ENCODE measurements at regions not wholly inside any gene's neighbourhood (a gene's known extent, or its start where the extent isn't known, plus 50 kb on each side); places are given as distances from the start of the nearest gene placed in this dataset.

GRCh38 chr7:155223021-155223420, 74.7 kb upstream of the INSIG1 start:
- DNase-seq (ENCODE audit: extremely low read depth, low read depth), result no peak
- TF ChIP-seq CTCF (IDR thresholded peaks at IDR 0.05; ENCODE audit: low read depth, low read length), result no peak

- no peak for DNase-seq (ENCODE audit: extremely low read depth, low read depth)
- no peak for TF ChIP-seq CTCF (IDR thresholded peaks at IDR 0.05; ENCODE audit: low read depth, low read length)
These were observed 74.2 kb upstream of the INSIG1 start for GRCh38 chr7:155223503-155223902.

GRCh38 chr7:155224116-155224811, 73.4 kb upstream of the INSIG1 start:
- DNase-seq (ENCODE audit: extremely low read depth, low read depth), result no peak
- no peak for TF ChIP-seq CTCF (IDR thresholded peaks at IDR 0.05; ENCODE audit: low read depth, low read length)

GRCh38 chr7:155225095-155225494, 72.6 kb upstream of the INSIG1 start:
- no peak for TF ChIP-seq CTCF (IDR thresholded peaks at IDR 0.05; ENCODE audit: low read depth, low read length)
- no peak for DNase-seq (ENCODE audit: extremely low read depth, low read depth)

GRCh38 chr7:155225516-155225915, 72.2 kb upstream of the INSIG1 start:
- no peak for TF ChIP-seq CTCF (IDR thresholded peaks at IDR 0.05; ENCODE audit: low read depth, low read length)
- DNase-seq (ENCODE audit: extremely low read depth, low read depth), result no peak

GRCh38 chr7:155226261-155227003, 71.2 kb upstream of the INSIG1 start:
- DNase-seq (ENCODE audit: extremely low read depth, low read depth), result no peak
- TF ChIP-seq CTCF (IDR thresholded peaks at IDR 0.05; ENCODE audit: low read depth, low read length), result no peak

- no peak for TF ChIP-seq CTCF (IDR thresholded peaks at IDR 0.05; ENCODE audit: low read depth, low read length)
- no peak for DNase-seq (ENCODE audit: extremely low read depth, low read depth)
These were observed 70.5 kb upstream of the INSIG1 start for GRCh38 chr7:155227004-155227787.
